ENCODE measurements at regions not wholly inside any gene's neighbourhood (a gene's known extent, or its start where the extent isn't known, plus 50 kb on each side); places are given as distances from the start of the nearest gene placed in this dataset.
A peak's percentile ranks its signal among the peaks of the same experiment; 100 is the strongest.

DNA sequence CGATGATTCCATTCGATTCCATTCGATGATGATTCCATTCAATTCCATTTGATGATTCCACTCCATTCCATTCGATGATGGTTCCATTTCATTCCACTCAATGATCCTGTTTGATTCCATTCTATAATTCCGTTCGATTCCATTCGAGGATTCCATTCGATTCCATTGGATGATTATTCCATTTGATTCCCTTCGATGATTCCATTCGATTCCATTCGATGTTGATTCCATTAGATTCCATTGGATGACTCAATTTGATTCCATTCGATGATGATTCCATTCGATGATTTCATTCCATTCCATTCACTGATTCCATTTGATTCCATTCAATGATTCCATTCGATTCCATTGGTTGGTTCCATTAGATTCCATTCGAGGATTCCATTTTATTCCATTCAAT lies 1084.4 kb downstream of the RPIA start:
- no peak overlapping the region for H2AFZ ChIP-seq (replicated peaks; ENCODE audit: low read length, poor library complexity)
- no peak overlapping the region for H3K18ac ChIP-seq (ENCODE audit: low read depth, low read length)
- H2BK5ac ChIP-seq (ENCODE audit: low read depth, low read length, poor library complexity, severe bottlenecking) = peak overlapping the region; percentile 29
- ATAC-seq (ENCODE audit: low read depth) = no peak
- H3K14ac ChIP-seq (replicated peaks; ENCODE audit: low read depth, low read length) = no peak overlapping the region
- POLR2A ChIA-PET (ENCODE audit: unreplicated experiment) = no interaction called here
- H2BK120ac ChIP-seq (ENCODE audit: low read depth, low read length) = no peak overlapping the region
- TF ChIP-seq POLR2A (IDR thresholded peaks at IDR 0.05; ENCODE audit: low read depth, low read length) (no peak), BHLHE40 (IDR thresholded peaks at IDR 0.05; ENCODE audit: low read depth, low read length) (no peak), RCOR1 (IDR thresholded peaks at IDR 0.05; ENCODE audit: insufficient replicate concordance, low read length) (no peak), CEBPB (IDR thresholded peaks at IDR 0.05; ENCODE audit: low read depth, low read length) (no peak), CHD1 (IDR thresholded peaks at IDR 0.05; ENCODE audit: low read depth, low read length) (no peak), NFE2L2 (IDR thresholded peaks at IDR 0.05; ENCODE audit: low read depth, low read length) (no peak), FOS (IDR thresholded peaks at IDR 0.05; ENCODE audit: low read depth, low read length) (no peak), RAD21 (IDR thresholded peaks at IDR 0.05; ENCODE audit: low read length) (no peak), RFX5 (IDR thresholded peaks at IDR 0.05; ENCODE audit: low read depth, low read length) (no peak), SMC3 (IDR thresholded peaks at IDR 0.05; ENCODE audit: low read depth, low read length) (no peak), MXI1 (IDR thresholded peaks at IDR 0.05; ENCODE audit: borderline replicate concordance, low read depth, low read length) (no peak), MAFK (IDR thresholded peaks at IDR 0.05; ENCODE audit: low read depth, low read length) (no peak), MAZ (IDR thresholded peaks at IDR 0.05; ENCODE audit: borderline replicate concordance, low read depth, low read length) (no peak)
- TF ChIP-seq, protein P1, sequence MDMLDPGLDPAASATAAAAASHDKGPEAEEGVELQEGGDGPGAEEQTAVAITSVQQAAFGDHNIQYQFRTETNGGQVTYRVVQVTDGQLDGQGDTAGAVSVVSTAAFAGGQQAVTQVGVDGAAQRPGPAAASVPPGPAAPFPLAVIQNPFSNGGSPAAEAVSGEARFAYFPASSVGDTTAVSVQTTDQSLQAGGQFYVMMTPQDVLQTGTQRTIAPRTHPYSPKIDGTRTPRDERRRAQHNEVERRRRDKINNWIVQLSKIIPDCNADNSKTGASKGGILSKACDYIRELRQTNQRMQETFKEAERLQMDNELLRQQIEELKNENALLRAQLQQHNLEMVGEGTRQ (IDR thresholded peaks at IDR 0.05; ENCODE audit: low read depth, low read length) = no peak
- TF ChIP-seq, protein P2, sequence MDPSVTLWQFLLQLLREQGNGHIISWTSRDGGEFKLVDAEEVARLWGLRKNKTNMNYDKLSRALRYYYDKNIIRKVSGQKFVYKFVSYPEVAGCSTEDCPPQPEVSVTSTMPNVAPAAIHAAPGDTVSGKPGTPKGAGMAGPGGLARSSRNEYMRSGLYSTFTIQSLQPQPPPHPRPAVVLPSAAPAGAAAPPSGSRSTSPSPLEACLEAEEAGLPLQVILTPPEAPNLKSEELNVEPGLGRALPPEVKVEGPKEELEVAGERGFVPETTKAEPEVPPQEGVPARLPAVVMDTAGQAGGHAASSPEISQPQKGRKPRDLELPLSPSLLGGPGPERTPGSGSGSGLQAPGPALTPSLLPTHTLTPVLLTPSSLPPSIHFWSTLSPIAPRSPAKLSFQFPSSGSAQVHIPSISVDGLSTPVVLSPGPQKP (IDR thresholded peaks at IDR 0.05; ENCODE audit: borderline replicate concordance, low read depth, low read length) = no peak
- TF ChIP-seq, protein P3, sequence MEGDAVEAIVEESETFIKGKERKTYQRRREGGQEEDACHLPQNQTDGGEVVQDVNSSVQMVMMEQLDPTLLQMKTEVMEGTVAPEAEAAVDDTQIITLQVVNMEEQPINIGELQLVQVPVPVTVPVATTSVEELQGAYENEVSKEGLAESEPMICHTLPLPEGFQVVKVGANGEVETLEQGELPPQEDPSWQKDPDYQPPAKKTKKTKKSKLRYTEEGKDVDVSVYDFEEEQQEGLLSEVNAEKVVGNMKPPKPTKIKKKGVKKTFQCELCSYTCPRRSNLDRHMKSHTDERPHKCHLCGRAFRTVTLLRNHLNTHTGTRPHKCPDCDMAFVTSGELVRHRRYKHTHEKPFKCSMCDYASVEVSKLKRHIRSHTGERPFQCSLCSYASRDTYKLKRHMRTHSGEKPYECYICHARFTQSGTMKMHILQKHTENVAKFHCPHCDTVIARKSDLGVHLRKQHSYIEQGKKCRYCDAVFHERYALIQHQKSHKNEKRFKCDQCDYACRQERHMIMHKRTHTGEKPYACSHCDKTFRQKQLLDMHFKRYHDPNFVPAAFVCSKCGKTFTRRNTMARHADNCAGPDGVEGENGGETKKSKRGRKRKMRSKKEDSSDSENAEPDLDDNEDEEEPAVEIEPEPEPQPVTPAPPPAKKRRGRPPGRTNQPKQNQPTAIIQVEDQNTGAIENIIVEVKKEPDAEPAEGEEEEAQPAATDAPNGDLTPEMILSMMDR (conservative IDR thresholded peaks at IDR 0.05; ENCODE audit: low read depth, low read length) = no peak
- H3K36me3 ChIP-seq (ENCODE audit: control insufficient read depth, insufficient read depth, low read length) = no peaks in the 10 kb centered on the region
- H2AK9ac ChIP-seq (replicated peaks; ENCODE audit: low read depth, low read length, poor library complexity) = no peak overlapping the region
- intact Hi-C loops (cut with micrococcal nuclease) = no loop called here
- no peak overlapping the region for H2AK5ac ChIP-seq (ENCODE audit: low read depth, low read length)
- H3K27me3 ChIP-seq (ENCODE audit: control insufficient read depth, insufficient read depth, low read length) = no peaks in the 10 kb centered on the region
- H4K20me1 ChIP-seq (ENCODE audit: insufficient read depth, low read length) = no peaks in the 10 kb centered on the region
- H3K27ac ChIP-seq (ENCODE audit: insufficient read depth, low read length) = no peak overlapping the region
- H3K4me3 ChIP-seq (ENCODE audit: insufficient read depth, low read depth, low read length) = no peak overlapping the region
- CTCF ChIA-PET = no interaction called here
- peaks cover 48% of the 10 kb centered on the region for H3K9me3 ChIP-seq (ENCODE audit: control insufficient read depth, insufficient read depth, low read length)
- 67% methylated on average over 15 of the region's 15 CpGs; no CpG with 5 or more reads in 1 of the 2 experiments for WGBS, 2 experiments (ENCODE audit: extremely low coverage in 2 of 2, insufficient read length in 1 of 2)
- no peak overlapping the region for H3K9ac ChIP-seq (ENCODE audit: low read depth, low read length)
- no peak overlapping the region for H3K56ac ChIP-seq (ENCODE audit: extremely low read depth, insufficient read depth, low read length)
- no peak overlapping the region for H4K8ac ChIP-seq (ENCODE audit: low read depth in 2 of 2, low read length in 2 of 2)
- in situ Hi-C loops (cut with MboI; ENCODE audit: low sequenced_read_pairs) = no loop called here
- no peak overlapping the region for H2BK15ac ChIP-seq (ENCODE audit: low read depth, low read length)
- H4K5ac ChIP-seq (ENCODE audit: low read depth, low read length) = no peak overlapping the region
- H4K91ac ChIP-seq (ENCODE audit: insufficient read depth, low read depth, low read length) = no peak overlapping the region
- no peak overlapping the region for H3K4me2 ChIP-seq (ENCODE audit: low read depth, low read length)
- no TSS peak for BruUV-seq (replicated peaks)
- H3K4me1 ChIP-seq (ENCODE audit: control insufficient read depth, insufficient read depth, low read length) = no peaks in the 10 kb centered on the region
- no peaks in the 10 kb centered on the region for H3K79me1 ChIP-seq (ENCODE audit: low read depth in 1 of 2, low read length in 2 of 2)
- H3K4ac ChIP-seq (ENCODE audit: low read depth, low read length) = no peak overlapping the region
- no peaks in the 10 kb centered on the region for H3K9me1 ChIP-seq (ENCODE audit: insufficient read depth, low read length)
- DNase-seq = no peak
- H2BK20ac ChIP-seq (ENCODE audit: low read depth, low read length) = no peak overlapping the region
- dilution Hi-C loops (cut with HindIII; ENCODE audit: low sequenced_read_pairs, unreplicated experiment) = no loop called here
- H3K23ac ChIP-seq (ENCODE audit: low read depth, low read length) = no peak overlapping the region
